Fibroblast of the aortic adventitia (primary cell): ENCODE measurements at regions not wholly inside any gene's neighbourhood (a gene's known extent, or its start where the extent isn't known, plus 50 kb on each side); places are given as distances from the start of the nearest gene placed in this dataset.

Source experiments
- DNase-seq: peaks from one replicate; pipeline ENCODE4 v3.0.0-alpha.2; 2010; ENCODE audit warnings: low read depth
- H3K4me3 ChIP-seq: 2 replicates; pipeline ENCODE4 v1.5.1; 2011; ENCODE audit warnings: low read depth, mild to moderate bottlenecking, control low read depth, low read length, moderate library complexity
- TF ChIP-seq, protein P1 (sequence below): IDR thresholded peaks from 2 replicates; pipeline ENCODE4 v1.5.1; 2011; ENCODE audit warnings: mild to moderate bottlenecking, low read length, control low read depth, inconsistent platforms; ENCODE audit not compliant: insufficient read depth

GRCh38 chr11:42234451-42234951, 775.0 kb upstream of the LRRC4C start:
- DNase-seq = peak; percentile 78
- TF ChIP-seq, protein P1, sequence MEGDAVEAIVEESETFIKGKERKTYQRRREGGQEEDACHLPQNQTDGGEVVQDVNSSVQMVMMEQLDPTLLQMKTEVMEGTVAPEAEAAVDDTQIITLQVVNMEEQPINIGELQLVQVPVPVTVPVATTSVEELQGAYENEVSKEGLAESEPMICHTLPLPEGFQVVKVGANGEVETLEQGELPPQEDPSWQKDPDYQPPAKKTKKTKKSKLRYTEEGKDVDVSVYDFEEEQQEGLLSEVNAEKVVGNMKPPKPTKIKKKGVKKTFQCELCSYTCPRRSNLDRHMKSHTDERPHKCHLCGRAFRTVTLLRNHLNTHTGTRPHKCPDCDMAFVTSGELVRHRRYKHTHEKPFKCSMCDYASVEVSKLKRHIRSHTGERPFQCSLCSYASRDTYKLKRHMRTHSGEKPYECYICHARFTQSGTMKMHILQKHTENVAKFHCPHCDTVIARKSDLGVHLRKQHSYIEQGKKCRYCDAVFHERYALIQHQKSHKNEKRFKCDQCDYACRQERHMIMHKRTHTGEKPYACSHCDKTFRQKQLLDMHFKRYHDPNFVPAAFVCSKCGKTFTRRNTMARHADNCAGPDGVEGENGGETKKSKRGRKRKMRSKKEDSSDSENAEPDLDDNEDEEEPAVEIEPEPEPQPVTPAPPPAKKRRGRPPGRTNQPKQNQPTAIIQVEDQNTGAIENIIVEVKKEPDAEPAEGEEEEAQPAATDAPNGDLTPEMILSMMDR = no peak
- no peak overlapping the region for H3K4me3 ChIP-seq

- TF ChIP-seq, protein P1 = no peak
- peak; percentile 50 for DNase-seq
These were observed 778.3 kb upstream of the LRRC4C start for GRCh38 chr11:42237701-42238235.

GRCh38 chr11:42239188-42239587, 779.7 kb upstream of the LRRC4C start:
- no peak overlapping the region for H3K4me3 ChIP-seq
- DNase-seq = peak; percentile 67
- TF ChIP-seq, protein P1 = no peak

More at GRCh38 chr11:42237701-42238235, 778.3 kb upstream of the LRRC4C start:
- no peak overlapping the region for H3K4me3 ChIP-seq

- no peak overlapping the region for H3K4me3 ChIP-seq
- no peak for DNase-seq
- TF ChIP-seq, protein P1 = no peak
These were observed 783.9 kb upstream of the LRRC4C start for GRCh38 chr11:42243385-42243784.

DNA sequence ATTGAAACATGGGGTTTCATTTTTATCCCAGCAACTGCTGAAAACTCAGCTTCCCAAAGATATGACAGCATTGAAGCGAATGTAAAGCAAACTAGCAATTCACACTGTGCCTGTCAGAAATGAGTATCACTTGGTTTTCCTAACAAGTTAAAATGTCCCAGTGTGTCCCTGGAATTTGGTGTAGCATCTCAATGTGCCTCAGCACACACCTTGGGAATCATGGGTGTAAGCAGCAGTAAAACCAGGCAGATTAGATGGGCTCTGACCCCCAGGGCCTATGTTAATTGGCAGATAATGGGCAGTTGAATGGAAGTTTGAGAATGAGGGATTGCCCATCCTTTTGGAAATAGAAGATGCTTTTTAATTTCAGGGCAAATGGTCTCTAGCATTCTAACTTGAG, 784.9 kb upstream of the LRRC4C start:
- TF ChIP-seq, protein P1 = no peak
- H3K4me3 ChIP-seq = no peak overlapping the region
- no peak for DNase-seq

GRCh38 chr11:42249401-42249800, 789.9 kb upstream of the LRRC4C start:
- DNase-seq = peak; percentile 32
- no peak overlapping the region for H3K4me3 ChIP-seq
- TF ChIP-seq, protein P1 = no peak

GRCh38 chr11:42249956-42250355, 790.5 kb upstream of the LRRC4C start:
- H3K4me3 ChIP-seq = no peak overlapping the region
- DNase-seq = peak; percentile 43
- TF ChIP-seq, protein P1 = no peak
